SU-DHL-6 (cell line): ENCODE measurements at regions not wholly inside any gene's neighbourhood (a gene's known extent, or its start where the extent isn't known, plus 50 kb on each side); places are given as distances from the start of the nearest gene placed in this dataset.

Experiments used
- EZH2phosphoT487 ChIP-seq: fragments of 200-600 bp; sonication (generic), shearing (Covaris generic); conservative IDR thresholded peaks from 2 replicates; pipeline ENCODE4 v1.6.1; 2018; ENCODE audit warnings: mild to moderate bottlenecking, antibody characterized with exemption, low read length, moderate library complexity, mixed read lengths
- TF ChIP-seq, protein P1 (sequence below): fragments of 200-600 bp; sonication (generic); IDR thresholded peaks from one replicate; pipeline ENCODE4 v1.5.1; 2017; ENCODE audit warnings: antibody characterized with exemption, mild to moderate bottlenecking, low read length, moderate library complexity; ENCODE audit not compliant: insufficient read depth, poor library complexity, severe bottlenecking

DNA sequence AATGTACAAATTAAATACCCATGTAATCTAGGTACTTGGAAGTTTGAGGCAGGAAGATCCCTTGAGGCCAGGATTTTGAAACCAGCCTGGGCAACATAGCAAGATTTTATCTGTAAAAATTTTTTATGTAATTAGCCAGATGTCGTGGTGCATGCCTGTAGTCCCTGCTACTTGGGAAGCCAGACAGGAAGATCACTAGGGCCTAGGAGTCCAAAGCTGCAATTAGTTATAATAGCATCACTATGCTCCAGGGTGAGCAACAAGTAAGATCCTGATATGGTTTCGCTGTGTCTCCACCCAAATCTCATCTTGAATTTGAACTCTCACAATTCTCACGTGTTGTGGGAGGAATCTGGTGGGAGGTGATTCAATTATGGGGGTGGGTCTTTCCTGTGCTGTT, 535.8 kb downstream of the TENT5A start:
- TF ChIP-seq, protein P1, sequence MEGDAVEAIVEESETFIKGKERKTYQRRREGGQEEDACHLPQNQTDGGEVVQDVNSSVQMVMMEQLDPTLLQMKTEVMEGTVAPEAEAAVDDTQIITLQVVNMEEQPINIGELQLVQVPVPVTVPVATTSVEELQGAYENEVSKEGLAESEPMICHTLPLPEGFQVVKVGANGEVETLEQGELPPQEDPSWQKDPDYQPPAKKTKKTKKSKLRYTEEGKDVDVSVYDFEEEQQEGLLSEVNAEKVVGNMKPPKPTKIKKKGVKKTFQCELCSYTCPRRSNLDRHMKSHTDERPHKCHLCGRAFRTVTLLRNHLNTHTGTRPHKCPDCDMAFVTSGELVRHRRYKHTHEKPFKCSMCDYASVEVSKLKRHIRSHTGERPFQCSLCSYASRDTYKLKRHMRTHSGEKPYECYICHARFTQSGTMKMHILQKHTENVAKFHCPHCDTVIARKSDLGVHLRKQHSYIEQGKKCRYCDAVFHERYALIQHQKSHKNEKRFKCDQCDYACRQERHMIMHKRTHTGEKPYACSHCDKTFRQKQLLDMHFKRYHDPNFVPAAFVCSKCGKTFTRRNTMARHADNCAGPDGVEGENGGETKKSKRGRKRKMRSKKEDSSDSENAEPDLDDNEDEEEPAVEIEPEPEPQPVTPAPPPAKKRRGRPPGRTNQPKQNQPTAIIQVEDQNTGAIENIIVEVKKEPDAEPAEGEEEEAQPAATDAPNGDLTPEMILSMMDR: no peak
- TF ChIP-seq EZH2phosphoT487: no peak
